Naive thymus-derived CD4-positive, alpha-beta T cell (primary cell): ENCODE measurements at regions not wholly inside any gene's neighbourhood (a gene's known extent, or its start where the extent isn't known, plus 50 kb on each side); places are given as distances from the start of the nearest gene placed in this dataset.
A peak's percentile ranks its signal among the peaks of the same experiment; 100 is the strongest.

ENCODE experiments used
- ATAC-seq: fragments of 150-1000 bp; cut with Tn5 transposase; 2 replicates; pipeline ENCODE4 v1.10.0; 2021; ENCODE audit warnings: mild to moderate bottlenecking, moderate library complexity
- CTCF ChIA-PET: fragments of 350-600 bp; sonication (Branson Sonifier 250); formaldehyde crosslinking; loops from one replicate; lab custom pipeline; 2021; ENCODE audit warnings: antibody characterized with exemption; lab: Charles Lee
- POLR2A ChIA-PET: fragments of 350-600 bp; sonication (Branson Sonifier 250); formaldehyde crosslinking; loops from one replicate; lab custom pipeline; 2021; ENCODE audit warnings: antibody characterized with exemption, inconsistent platforms; lab: Charles Lee
- DNase-seq, 9 donors: peaks; one replicate each; pipeline versions ENCODE4 v3.0.0 to v3.0.0-alpha.2; 2020 to 2022; ENCODE audit warnings: mixed read lengths in 1 of 9
- H3K27ac ChIP-seq: one replicate; pipeline ENCODE4 v1.7.0; 2013; ENCODE audit warnings: mild to moderate bottlenecking, low read depth, low read length, moderate library complexity
- H3K27me3 ChIP-seq, 2 donors: one replicate each; pipeline ENCODE4 v1.7.0; 2013; ENCODE audit warnings: low read length in 2 of 2, mild to moderate bottlenecking in 2 of 2, moderate library complexity in 2 of 2; ENCODE audit not compliant: control insufficient read depth in 2 of 2, insufficient read depth in 2 of 2
- H3K36me3 ChIP-seq, 3 experiments: 1 replicate in 2 of 3; 2 replicates in 1 of 3; pipeline ENCODE4 v1.7.0; 2013; ENCODE audit warnings: low read length in 3 of 3, mild to moderate bottlenecking in 3 of 3, moderate library complexity in 1 of 3; ENCODE audit not compliant: insufficient read depth in 3 of 3, control insufficient read depth in 2 of 3
- H3K4me1 ChIP-seq, 2 donors: one replicate each; pipeline ENCODE4 v1.7.0; 2013; ENCODE audit warnings: low read length in 2 of 2, mild to moderate bottlenecking in 2 of 2, moderate library complexity in 1 of 2; ENCODE audit not compliant: control insufficient read depth in 2 of 2, insufficient read depth in 2 of 2
- H3K4me3 ChIP-seq: 2 replicates; pipeline ENCODE4 v1.7.0; 2013; ENCODE audit warnings: mild to moderate bottlenecking, low read length
- H3K9me3 ChIP-seq, 3 experiments: 1 replicate in 2 of 3; 2 replicates in 1 of 3; pipeline ENCODE4 v1.7.0; 2013; ENCODE audit warnings: low read length in 3 of 3; ENCODE audit not compliant: control insufficient read depth in 2 of 3
- H3K27ac Mint-ChIP-seq, 9 donors: one replicate each; pipeline ENCODE4 v1.8.0; 2020 to 2022; ENCODE audit warnings: mixed read lengths in 9 of 9, mild to moderate bottlenecking in 8 of 9, moderate library complexity in 5 of 9, inconsistent platforms in 2 of 9
- H3K27me3 Mint-ChIP-seq, 5 donors: one replicate each; pipeline ENCODE4 v1.8.0; 2021 to 2022; ENCODE audit warnings: mixed read lengths in 5 of 5, mild to moderate bottlenecking in 1 of 5
- H3K36me3 Mint-ChIP-seq, 5 donors: one replicate each; pipeline ENCODE4 v1.8.0; 2020 to 2022; ENCODE audit warnings: mixed read lengths in 5 of 5, mild to moderate bottlenecking in 3 of 5, inconsistent platforms in 1 of 5
- H3K4me1 Mint-ChIP-seq, 7 donors: one replicate each; pipeline ENCODE4 v1.8.0; 2020 to 2022; ENCODE audit warnings: mixed read lengths in 7 of 7, mild to moderate bottlenecking in 3 of 7, inconsistent platforms in 1 of 7
- H3K4me3 Mint-ChIP-seq, 10 donors: one replicate each; pipeline ENCODE4 v1.8.0; 2020 to 2022; ENCODE audit warnings: mild to moderate bottlenecking in 10 of 10, mixed read lengths in 10 of 10, moderate library complexity in 6 of 10, inconsistent platforms in 2 of 10
- H3K9me3 Mint-ChIP-seq, 11 donors: one replicate each; pipeline ENCODE4 v1.8.0; 2020 to 2022; ENCODE audit warnings: mixed read lengths in 11 of 11, mild to moderate bottlenecking in 4 of 11, inconsistent platforms in 1 of 11, moderate library complexity in 1 of 11
- intact Hi-C, 2 donors: fragments of 100-400 bp; cut with micrococcal nuclease; formaldehyde crosslinking; loops; one replicate each; pipeline ENCODE4 v1.15.1; 2023

GRCh38 chrX:40152741-40153344 is 55.1 kb upstream of the BCOR start:
- ChIA-PET CTCF (interaction anchor here (0.9 to 1.8 kb wide), 4 partner anchors 15 to 55 kb away, joined by 3 to 8 read pairs (median 5); partner anchors contain the start of gene BCOR), POLR2A (interaction anchor here (1.0 to 9.4 kb wide), 15 partner anchors 10 to 422 kb away, joined by 3 to 113 read pairs (median 5); partner anchors contain the start of gene BCOR)
- H3K36me3 ChIP-seq, result no peaks in the 10 kb centered on the region
- no peaks in the 10 kb centered on the region for H3K9me3 ChIP-seq
- no peaks in the 10 kb centered on the region for H3K36me3 Mint-ChIP-seq
- ATAC-seq, result peak; percentile 10
- peak overlapping the region; percentile 81 to 88 (median 84) for H3K4me3 Mint-ChIP-seq
- peaks cover 0 to 8% (median 0%) of the 10 kb centered on the region in 5 donors for H3K27me3 Mint-ChIP-seq
- peaks cover 0 to 3% of the 10 kb centered on the region in 2 donors for H3K4me1 ChIP-seq
- DNase-seq, result peak in 1 of 9 donors; percentile 25
- H3K4me3 ChIP-seq, result peak overlapping the region; percentile 50
- peak overlapping the region; percentile 27 for H3K27ac ChIP-seq
- no peaks in the 10 kb centered on the region for H3K9me3 Mint-ChIP-seq
- H3K27ac Mint-ChIP-seq, result peak overlapping the region in 2 of 9 donors; percentile 12 to 72
- H3K27me3 ChIP-seq, result no peaks in the 10 kb centered on the region
- intact Hi-C loops, result loop anchor here (1.0 to 5.0 kb wide), 8 partner anchors 16 to 421 kb away; no protein-coding TSS in a partner anchor
- peaks cover 0 to 24% (median 14%) of the 10 kb centered on the region in 7 donors for H3K4me1 Mint-ChIP-seq

DNA sequence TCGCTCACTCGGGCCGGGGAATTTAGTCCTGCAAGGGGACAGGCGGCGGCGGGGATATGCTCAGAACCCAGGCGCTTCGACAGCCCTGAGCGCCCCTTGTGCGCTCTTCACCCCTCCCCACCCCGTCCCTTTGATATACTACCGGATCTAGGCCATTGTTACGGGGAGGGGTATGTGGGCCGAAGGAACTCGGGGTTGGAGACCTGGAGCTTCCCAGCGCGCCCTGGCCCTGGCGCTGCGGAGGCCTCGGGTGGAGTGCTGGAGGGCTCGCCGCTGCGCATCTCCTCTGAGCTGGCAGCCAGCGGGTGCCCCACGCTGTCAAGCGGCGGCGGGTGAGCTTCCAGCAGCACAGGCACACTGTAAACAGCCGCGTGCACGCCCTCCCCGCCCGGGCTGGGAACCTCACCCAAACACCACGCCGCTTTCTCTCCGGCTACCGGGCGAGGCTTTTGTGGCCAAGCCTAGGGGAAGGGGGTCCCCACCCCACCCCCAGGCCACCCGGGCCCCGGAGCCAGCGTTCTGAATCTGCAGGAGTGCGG is 54.5 kb upstream of the BCOR start:
- ATAC-seq (peak; percentile 64), DNase-seq (peak in 4 of 9 donors; percentile 25 to 53 (median 48))
- peaks cover 0 to 8% (median 0%) of the 10 kb centered on the region in 5 donors for H3K27me3 Mint-ChIP-seq
- no peaks in the 10 kb centered on the region for H3K9me3 Mint-ChIP-seq
- H3K36me3 ChIP-seq, result no peaks in the 10 kb centered on the region
- no peaks in the 10 kb centered on the region for H3K36me3 Mint-ChIP-seq
- CTCF ChIA-PET, result interaction anchor here (0.6 to 1.8 kb wide), 2 partner anchors 54 to 55 kb away, joined by 4 to 8 read pairs; partner anchors contain the start of gene BCOR
- H3K27ac ChIP-seq, result no peak overlapping the region
- intact Hi-C loops, result loop anchor here (1.0 to 5.0 kb wide), 5 partner anchors 17 to 420 kb away; no protein-coding TSS in a partner anchor
- H3K9me3 ChIP-seq, result no peaks in the 10 kb centered on the region
- H3K4me3 ChIP-seq, result peak overlapping the region; percentile 50
- no peak overlapping the region for H3K27ac Mint-ChIP-seq
- H3K4me1 ChIP-seq, result peaks cover 0 to 1% of the 10 kb centered on the region in 2 donors
- H3K27me3 ChIP-seq, result no peaks in the 10 kb centered on the region
- peaks cover 0 to 20% (median 10%) of the 10 kb centered on the region in 7 donors for H3K4me1 Mint-ChIP-seq
- peak overlapping the region in 9 of 10 donors; percentile 18 to 86 (median 71) for H3K4me3 Mint-ChIP-seq
- POLR2A ChIA-PET, result interaction anchor here (1.0 to 9.4 kb wide), 12 partner anchors 10 to 82 kb away, joined by 3 to 113 read pairs (median 7); partner anchors contain the start of gene BCOR

DNA sequence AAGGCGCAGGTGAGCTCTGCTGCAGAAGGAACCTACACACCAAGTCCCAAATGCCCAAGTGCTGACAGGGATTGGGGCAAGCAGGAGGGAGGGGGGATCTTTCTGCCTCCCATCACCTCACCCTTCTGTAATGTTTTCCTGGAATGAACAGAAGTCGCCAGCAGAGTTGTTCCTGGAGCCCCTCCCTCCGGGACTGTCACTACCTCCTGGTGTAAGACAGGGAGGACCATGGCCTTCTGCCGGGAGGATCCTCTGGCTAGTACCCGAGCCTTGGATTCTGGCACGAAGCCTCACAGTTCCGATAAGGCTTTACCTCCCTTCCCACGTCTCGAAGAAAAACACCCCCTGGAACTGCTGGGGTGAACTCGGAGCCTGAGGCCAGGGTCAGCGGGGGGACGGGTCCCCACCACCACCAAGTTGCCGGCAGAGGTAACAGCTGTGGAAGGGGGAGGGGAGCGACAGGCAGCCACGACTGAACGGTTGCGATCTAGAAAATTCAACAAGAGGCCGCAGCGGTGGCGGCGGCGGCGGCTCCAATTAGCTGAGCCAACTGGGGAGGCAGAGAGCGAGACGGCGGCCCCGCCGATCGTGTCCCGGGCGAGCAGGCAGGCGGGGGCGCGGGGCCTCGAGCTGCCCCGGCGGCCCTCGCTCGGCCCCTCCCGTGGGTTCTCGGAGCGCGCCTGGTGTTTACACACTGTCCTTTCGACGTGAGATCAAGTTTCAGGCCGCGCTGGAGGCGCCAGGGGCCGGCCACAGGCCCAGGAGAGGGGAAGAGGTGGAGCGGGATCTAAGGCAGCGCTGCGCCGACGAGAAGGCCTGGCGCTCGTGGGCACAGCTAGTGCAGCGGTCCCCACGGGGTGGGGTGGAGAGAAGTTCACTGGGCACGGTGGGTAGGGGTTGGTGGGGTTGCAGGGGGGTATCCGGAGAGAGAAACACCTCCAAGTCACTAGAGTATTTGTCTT is 53.7 kb upstream of the BCOR start:
- H3K4me1 Mint-ChIP-seq, result peaks cover 0 to 20% (median 7%) of the 10 kb centered on the region in 7 donors
- H3K27me3 Mint-ChIP-seq, result peaks cover 0 to 12% (median 0%) of the 10 kb centered on the region in 5 donors
- no peaks in the 10 kb centered on the region for H3K36me3 ChIP-seq
- peak overlapping the region in 8 of 10 donors; percentile 18 to 85 (median 60) for H3K4me3 Mint-ChIP-seq
- H3K4me1 ChIP-seq, result peaks cover 0 to 7% of the 10 kb centered on the region in 2 donors
- H3K9me3 Mint-ChIP-seq, result no peaks in the 10 kb centered on the region
- no peak overlapping the region for H3K27ac Mint-ChIP-seq
- H3K4me3 ChIP-seq, result no peak overlapping the region
- no peak for DNase-seq
- no peak for ATAC-seq
- CTCF ChIA-PET, result interaction anchor here (0.6 kb wide), 1 partner anchor 54 kb away, joined by 4 read pairs; the partner anchor contains the start of gene BCOR
- no peak overlapping the region for H3K27ac ChIP-seq
- intact Hi-C loops, result loop anchor here (1.0 to 5.0 kb wide), 5 partner anchors 18 to 419 kb away; no protein-coding TSS in a partner anchor
- POLR2A ChIA-PET, result interaction anchor here (0.6 to 9.4 kb wide), 10 partner anchors 9 to 937 kb away, joined by 3 to 113 read pairs (median 5); partner anchors contain the start of gene BCOR
- no peaks in the 10 kb centered on the region for H3K9me3 ChIP-seq
- H3K36me3 Mint-ChIP-seq, result no peaks in the 10 kb centered on the region
- no peaks in the 10 kb centered on the region for H3K27me3 ChIP-seq

- POLR2A ChIA-PET, result interaction anchor here (0.6 to 1.6 kb wide), 4 partner anchors 8 to 938 kb away, joined by 3 read pairs; no protein-coding TSS in a partner anchor
- DNase-seq (no peak), ATAC-seq (no peak)
- Histone ChIP-seq H3K27me3 (no peaks in the 10 kb centered on the region), H3K4me1 (peaks cover 0 to 9% of the 10 kb centered on the region in 2 donors), H3K9me3 (no peaks in the 10 kb centered on the region), H3K27ac (no peak overlapping the region), H3K4me3 (no peak overlapping the region), H3K36me3 (no peaks in the 10 kb centered on the region)
- Mint-ChIP-seq H3K36me3 (no peaks in the 10 kb centered on the region), H3K27ac (peak overlapping the region in 1 of 9 donors; percentile 25), H3K4me1 (peaks cover 0 to 20% (median 7%) of the 10 kb centered on the region in 7 donors), H3K4me3 (peak overlapping the region in 1 of 10 donors; percentile 68), H3K9me3 (no peaks in the 10 kb centered on the region), H3K27me3 (peaks cover 0 to 12% (median 0%) of the 10 kb centered on the region in 5 donors)
- CTCF ChIA-PET, result no interaction called here
- intact Hi-C loops, result loop anchor here in 1 of 2 donors (5.0 kb wide), 1 partner anchor 418 kb away; no protein-coding TSS in a partner anchor
These were observed 52.7 kb upstream of the BCOR start for GRCh38 chrX:40150503-40150902.

DNA sequence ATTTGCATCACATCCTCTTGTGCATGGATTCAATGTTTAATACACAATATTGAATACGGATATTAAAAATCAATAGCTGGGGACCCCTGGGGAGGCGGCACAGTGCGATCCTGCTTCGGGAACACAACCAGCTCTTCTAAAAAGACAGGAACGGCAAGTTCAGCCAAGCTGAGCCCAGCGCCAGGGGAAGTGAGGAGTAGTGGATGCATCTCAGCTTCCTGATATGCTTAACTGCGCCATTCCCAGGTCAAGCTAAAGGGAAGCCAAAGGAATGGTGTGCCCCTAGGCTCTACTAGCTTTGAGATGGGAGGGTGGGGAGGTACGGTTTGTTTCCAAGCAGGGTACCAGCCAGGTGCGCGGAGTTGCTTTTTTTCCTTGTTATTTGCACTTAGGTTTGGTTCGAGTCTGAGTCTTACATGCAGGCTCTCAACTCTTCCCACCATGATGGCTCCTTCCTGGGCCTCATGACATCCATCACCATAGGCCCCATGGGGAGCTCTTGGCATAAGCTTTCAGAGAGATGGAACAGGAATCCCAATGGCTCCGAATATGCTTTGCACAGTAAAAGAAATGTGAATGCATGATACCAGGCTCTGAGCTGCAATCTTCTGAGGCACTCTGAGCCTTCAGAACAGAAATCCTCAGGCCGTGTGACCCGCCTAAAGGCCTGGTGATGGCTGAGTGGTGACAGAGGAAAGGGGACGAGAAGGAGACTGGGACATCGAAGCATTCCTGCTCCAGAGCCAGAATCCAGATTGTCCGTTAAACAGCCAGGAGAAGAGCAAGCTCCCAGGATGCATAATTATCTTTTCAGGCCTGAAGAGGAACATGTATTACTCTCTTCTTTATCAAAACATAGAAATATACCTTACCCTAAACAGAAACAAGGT is 51.8 kb upstream of the BCOR start:
- intact Hi-C loops, result loop anchor here in 1 of 2 donors (5.0 kb wide), 1 partner anchor 417 kb away; no protein-coding TSS in a partner anchor
- Mint-ChIP-seq H3K27ac (no peak overlapping the region), H3K9me3 (no peaks in the 10 kb centered on the region), H3K4me3 (peak overlapping the region in 1 of 10 donors; percentile 52), H3K4me1 (peaks cover 0 to 20% (median 7%) of the 10 kb centered on the region in 7 donors), H3K27me3 (peaks cover 0 to 12% (median 0%) of the 10 kb centered on the region in 5 donors), H3K36me3 (no peaks in the 10 kb centered on the region)
- no peak overlapping the region for H3K27ac ChIP-seq
- DNase-seq (no peak), ATAC-seq (no peak)
- ChIA-PET POLR2A (interaction anchor here (0.5 to 1.0 kb wide), 2 partner anchors 20 to 415 kb away, joined by 3 to 7 read pairs; no protein-coding TSS in a partner anchor), CTCF (interaction anchor here (0.6 kb wide), 1 partner anchor 60 kb away, joined by 4 read pairs; no protein-coding TSS in a partner anchor)
- H3K4me3 ChIP-seq, result no peak overlapping the region
- peaks cover 0 to 11% of the 10 kb centered on the region in 2 donors for H3K4me1 ChIP-seq
- H3K27me3 ChIP-seq, result no peaks in the 10 kb centered on the region
- no peaks in the 10 kb centered on the region for H3K36me3 ChIP-seq
- no peaks in the 10 kb centered on the region for H3K9me3 ChIP-seq
